GM12873 (cell line): ENCODE measurements at regions not wholly inside any gene's neighbourhood (a gene's known extent, or its start where the extent isn't known, plus 50 kb on each side); places are given as distances from the start of the nearest gene placed in this dataset.

Source experiments
- TF ChIP-seq, protein P1 (sequence below): IDR thresholded peaks from 2 replicates; pipeline ENCODE4 v1.5.1; 2012; ENCODE audit warnings: low read depth, mild to moderate bottlenecking, moderate library complexity, low read length, control low read depth; ENCODE audit not compliant: insufficient read depth; ENCODE audit errors: missing control alignments

DNA sequence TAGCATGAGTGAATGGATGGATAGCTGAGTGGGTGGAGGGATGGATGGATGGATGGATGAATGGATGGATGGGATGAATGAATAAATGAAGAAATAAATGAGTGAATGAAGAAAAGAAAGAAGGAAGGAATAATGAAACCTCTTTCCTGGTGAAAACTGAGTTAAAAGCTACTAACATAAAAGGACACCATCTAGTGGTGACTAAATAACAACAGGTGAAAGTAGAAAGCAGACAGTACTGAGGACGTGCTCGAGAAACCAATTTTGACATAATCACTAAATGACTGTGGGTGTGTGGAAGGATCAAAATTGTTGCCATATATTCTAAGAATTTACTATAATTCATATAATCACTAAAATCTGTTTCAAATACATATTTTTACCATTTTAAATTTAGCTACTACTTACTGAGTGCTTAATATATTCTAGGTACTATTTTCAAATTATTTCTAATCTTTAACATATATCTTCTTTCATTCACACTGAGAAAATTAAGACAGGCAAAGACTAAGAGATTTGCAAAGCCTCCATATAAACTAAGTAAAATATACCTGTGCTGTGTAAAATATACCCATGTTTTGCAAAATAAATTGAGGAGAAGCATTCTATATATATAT lies 522.9 kb downstream of the LRRIQ3 start:
- TF ChIP-seq, protein P1, sequence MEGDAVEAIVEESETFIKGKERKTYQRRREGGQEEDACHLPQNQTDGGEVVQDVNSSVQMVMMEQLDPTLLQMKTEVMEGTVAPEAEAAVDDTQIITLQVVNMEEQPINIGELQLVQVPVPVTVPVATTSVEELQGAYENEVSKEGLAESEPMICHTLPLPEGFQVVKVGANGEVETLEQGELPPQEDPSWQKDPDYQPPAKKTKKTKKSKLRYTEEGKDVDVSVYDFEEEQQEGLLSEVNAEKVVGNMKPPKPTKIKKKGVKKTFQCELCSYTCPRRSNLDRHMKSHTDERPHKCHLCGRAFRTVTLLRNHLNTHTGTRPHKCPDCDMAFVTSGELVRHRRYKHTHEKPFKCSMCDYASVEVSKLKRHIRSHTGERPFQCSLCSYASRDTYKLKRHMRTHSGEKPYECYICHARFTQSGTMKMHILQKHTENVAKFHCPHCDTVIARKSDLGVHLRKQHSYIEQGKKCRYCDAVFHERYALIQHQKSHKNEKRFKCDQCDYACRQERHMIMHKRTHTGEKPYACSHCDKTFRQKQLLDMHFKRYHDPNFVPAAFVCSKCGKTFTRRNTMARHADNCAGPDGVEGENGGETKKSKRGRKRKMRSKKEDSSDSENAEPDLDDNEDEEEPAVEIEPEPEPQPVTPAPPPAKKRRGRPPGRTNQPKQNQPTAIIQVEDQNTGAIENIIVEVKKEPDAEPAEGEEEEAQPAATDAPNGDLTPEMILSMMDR: peak; percentile 49

DNA sequence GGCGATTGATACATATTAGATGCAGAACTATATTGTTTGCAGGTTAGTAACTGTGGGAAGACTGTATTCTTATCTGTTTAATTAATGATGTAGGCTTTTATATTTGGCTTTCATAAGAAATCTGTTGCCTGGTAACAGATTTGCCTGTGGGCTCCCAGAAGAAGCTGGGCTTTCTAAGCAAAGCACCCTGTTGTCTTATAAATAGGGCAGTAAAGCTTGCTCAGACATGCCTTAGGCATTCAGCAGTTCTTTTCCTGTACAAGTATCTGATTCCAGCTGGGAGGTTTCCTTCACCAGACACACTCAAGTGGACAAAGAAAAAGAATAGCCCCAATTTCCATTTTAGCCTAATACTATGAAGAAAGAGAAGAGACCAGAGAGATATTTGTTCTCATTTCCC lies 524.0 kb downstream of the LRRIQ3 start:
- TF ChIP-seq, protein P1: no peak

DNA sequence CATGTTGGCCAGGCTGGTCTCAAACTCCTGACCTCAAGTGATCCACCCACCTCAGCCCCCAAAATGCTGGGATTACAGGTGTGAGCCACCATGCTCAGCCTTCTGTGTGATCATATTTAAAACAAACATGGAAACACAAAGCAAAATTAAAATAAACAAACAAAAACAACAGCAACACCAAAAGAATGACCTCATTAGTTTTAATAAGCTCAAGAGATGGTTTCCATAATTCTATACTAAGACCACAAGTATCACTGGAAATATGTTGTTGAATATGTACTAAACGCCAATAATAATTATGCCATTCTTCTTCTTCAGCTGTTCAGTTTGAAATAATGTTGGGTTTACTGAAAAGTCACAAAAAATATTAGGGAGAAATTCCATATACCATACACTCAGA lies 526.4 kb downstream of the LRRIQ3 start:
- TF ChIP-seq, protein P1: no peak

DNA sequence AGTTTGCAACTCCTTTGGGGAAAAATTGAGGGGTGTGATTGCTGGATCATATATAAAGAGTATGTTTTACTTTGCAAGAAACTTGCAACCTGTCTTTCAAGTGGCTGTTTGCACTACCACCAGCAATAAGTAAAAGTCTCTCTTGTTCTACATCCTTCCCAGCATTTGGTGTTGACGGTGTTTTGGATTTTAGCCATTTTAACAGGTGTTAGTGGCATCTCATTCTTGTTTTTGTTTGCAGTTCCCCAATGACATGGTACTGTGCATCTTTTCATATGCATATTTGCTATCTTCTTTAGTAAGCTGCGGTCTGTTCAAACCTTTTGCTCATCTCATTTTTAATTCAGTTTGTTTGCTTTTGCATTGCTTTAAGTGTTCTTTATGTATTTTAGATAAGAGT lies 535.5 kb downstream of the LRRIQ3 start:
- TF ChIP-seq, protein P1: no peak

DNA sequence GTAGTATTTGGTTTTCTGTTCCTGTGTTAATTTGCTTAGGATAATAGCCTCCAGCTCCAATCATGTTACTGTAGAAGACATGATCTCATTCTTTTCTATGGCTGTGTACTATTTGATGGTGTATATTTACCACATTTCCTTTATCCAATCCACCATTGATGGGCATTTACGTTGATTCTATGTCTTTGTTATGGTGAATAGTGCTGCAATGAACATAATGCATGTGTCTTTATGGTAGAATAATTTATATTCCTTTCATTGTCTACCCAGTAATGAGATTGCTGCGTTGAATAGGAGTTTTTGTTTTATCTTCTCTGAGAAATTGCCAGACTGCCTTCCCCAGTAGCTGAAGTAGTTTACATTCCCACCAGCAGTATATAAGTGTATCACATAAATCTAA lies 538.8 kb downstream of the LRRIQ3 start:
- TF ChIP-seq, protein P1: no peak

DNA sequence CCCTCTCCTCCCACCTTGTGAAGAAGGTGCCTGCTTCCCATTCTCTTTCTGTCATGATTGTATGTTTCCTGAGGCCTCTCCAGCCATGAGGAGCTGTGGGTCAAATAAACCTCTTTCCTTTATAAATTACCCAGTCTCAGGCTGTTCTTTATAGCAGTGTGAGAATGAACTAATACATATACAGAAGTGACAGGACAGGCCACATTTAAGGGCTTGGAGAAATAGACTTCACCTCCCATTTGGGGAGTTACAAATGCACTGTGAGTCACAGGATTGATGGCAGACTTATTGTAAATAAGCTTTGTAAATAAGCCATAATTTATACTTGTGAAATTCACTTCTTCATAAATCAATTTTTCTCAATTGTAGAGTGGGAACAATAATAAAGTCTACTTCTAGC lies 543.3 kb downstream of the LRRIQ3 start:
- TF ChIP-seq, protein P1: no peak

DNA sequence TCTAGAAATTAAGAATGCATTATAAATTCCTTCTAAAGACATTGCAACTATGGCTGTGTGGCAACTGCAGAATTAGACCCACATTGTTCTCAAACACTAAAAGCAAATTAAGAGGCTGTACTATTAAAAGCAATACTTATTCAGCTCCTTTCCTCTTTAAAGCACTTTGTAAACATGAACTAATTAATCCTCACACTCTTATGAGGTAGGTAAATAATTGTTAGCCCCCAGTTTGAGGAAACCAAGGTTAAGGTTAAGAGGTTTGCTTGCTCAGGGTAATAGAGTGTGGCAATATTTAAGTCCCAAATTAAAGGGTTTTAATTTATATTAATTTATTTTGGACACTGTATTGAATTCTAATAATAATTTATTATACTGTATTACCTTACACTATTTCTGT lies 553.8 kb downstream of the LRRIQ3 start:
- TF ChIP-seq, protein P1: no peak
